HG03095 (cell line): ENCODE measurements at regions not wholly inside any gene's neighbourhood (a gene's known extent, or its start where the extent isn't known, plus 50 kb on each side); places are given as distances from the start of the nearest gene placed in this dataset.

Source experiments
- ATAC-seq: cut with Tn5 transposase; IDR thresholded peaks from one replicate; pipeline ENCODE4 v1.9.1; 2021; ENCODE audit warnings: moderate library complexity; ENCODE audit not compliant: unreplicated experiment

DNA sequence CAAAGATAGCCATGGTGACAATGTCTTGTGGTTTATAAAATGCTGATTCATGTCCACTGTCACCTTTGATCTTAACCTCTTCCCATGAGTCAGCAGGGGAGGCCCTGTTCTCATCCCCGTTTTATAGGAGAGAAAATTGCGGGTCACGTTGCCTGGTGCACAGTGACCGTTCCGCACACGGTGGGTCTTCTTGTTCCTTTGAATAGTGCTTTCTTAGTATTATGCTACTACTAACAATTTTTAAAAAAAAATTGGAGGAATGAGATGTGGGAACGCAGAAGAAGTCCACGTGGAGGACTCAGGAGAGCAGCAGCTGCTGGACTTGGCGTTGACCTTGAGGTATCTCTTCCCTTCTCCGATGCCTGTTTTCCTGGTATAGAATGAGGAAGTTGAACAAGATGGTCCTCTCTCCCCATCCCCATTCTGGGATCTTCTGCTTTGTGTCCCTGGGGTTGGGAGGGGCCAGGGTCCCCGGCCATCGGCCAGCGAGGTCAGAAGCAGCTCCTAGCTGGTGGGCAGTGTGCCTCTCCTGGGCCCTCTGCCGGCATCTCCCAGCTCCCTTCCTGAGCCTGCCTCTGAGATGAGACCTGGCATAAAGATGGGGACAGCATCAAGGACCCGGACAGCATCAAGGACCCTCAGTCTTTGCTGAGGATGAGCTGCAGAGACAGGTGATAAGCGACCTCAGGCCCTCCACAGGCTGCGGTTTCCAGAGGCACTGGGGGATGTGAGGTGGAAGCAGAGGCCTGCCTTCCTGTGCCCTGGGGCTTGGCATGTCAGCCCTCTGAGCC is 143.9 kb downstream of the C9orf50 start:
- ATAC-seq = no peak

DNA sequence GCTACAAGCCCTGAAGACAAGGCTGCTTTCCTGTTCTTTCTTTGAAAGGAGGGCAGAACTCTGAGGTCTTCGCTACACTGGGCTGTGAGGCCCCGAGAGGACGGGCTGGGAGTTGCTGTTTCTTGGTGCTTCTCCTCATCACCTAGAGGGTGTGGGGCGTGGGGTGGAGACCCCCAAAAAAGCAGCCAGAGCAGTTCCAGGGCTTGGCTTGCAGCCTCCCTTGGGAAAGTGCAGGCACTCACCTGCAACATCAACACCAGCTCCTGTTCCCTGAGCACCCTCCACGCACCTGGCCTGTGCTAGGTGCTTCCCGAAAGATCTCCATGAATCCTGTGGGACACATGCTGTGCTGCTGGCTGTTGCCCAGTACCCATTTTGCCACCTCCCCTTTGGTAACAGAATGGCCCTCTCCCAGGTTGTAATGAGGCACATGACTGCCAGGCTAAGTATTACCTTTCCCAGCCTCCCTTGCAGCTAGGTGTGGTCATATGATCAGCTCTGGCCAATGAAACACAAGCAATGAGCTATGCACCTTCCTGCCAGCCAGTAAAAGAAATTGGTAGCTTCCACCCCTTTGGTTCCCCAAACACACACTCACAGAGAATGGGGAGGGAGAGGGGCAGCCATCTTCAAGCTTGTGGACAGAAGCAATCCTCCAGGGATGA is 146.0 kb downstream of the C9orf50 start:
- ATAC-seq = no peak

DNA sequence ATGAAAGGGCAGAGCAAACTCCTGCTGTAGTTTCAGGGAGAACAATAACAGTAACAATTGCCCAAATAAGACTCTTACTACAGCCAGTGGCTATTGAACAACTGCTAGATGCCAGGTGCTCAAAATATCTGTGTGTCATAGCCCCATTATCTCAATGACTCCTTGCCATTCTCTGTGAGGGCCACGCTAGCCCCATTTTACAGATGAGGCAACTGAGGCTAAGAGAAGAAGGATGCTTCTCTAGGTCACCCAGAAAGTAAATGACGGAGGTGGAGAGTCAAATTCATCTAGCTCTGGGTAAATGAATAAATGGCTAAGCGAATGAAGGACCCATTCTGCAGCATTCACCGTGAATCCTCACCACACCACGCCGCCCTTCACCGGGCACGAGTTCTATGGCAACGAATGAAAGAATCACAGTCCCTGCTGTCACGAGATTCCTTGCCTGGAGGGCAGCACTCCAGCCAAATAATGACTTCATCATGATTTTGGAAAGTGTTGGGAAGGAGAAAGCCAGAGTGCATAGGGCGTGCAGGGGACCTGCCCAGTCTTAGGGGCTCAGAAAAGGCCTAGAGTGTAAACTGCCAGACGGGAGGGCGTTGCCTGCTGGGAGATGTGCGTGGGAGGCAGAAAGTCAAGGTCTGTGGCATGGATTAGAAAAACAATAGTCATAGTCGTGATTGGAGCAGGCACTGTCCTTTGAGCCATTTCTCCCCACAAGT is 147.2 kb downstream of the C9orf50 start:
- no peak for ATAC-seq

DNA sequence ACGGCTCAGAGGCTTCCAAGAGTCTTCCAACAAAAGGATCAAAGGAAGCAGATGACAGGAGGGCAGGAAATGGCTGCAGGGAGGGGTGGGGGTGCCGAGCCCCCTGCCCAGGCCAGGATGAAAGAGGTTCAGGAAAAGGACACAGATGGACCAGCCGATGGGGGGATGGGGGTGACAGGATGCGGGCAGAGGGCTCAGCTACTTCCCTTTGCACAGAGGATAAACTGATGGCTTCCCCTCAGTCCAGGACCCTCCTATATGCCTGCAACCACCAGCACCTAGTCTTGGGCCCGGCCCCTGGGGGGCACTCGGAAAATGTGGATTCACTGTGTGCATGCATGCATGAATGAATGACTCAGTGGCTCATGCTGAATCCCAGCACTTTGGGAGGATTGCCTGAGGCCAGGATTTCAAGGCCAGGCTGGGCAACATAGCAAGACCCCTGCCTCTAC is 148.2 kb downstream of the C9orf50 start:
- no peak for ATAC-seq

DNA sequence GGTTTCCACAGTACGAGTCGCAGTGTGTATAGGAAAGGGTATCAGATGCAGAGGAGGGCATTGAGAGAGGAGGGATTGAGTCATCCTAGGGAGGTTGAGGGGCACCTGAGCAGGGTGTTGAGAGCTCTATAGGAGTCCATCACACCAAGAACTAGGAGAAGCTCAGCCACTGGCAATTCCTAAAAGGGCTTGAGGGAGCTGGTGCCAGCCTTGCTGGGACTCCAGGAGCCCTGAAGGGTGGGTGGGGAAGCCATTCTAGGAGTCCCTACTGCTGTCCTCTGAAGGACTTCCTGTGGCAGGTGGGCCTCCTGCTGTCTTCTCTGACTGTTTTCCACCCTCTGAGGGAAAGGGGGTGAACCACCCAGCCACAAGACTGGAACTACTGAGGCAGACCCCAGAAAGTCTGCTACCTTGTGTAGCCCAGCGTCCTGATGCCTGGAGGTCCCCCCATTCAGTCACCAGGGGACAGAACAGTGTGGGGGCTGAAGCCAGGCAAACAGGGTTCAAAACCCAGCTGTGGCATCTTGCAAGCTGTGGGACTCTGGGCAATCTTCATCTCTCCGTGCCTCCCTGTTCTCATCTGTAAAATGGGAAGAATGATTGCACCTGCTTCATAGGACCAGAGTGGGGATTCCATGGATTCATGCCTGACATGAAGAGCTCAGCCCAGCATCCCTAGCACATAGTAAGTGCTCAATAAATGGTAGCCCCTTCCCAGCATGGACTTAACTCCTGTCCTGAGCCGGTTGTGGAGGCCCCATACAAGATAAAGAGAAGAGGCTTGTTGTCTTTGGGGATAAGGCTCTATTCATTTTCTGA is 149.5 kb downstream of the C9orf50 start:
- ATAC-seq = no peak

DNA sequence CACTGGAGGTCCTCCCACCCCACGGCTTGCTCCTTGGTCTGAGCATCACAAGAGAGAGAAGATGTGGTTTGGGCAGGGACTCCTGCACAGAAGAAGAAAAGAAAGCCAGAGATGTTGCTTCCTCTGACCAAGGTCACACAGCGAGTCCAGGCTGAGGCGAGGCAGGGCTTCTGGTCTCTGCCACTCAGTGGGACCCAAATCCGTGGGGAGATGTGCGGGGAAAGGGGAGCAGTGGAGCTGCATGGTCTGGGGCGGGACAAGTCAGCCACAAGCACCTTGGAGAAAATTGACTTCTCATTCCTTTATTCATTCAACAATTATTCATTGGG is 150.9 kb downstream of the C9orf50 start:
- no peak for ATAC-seq

DNA sequence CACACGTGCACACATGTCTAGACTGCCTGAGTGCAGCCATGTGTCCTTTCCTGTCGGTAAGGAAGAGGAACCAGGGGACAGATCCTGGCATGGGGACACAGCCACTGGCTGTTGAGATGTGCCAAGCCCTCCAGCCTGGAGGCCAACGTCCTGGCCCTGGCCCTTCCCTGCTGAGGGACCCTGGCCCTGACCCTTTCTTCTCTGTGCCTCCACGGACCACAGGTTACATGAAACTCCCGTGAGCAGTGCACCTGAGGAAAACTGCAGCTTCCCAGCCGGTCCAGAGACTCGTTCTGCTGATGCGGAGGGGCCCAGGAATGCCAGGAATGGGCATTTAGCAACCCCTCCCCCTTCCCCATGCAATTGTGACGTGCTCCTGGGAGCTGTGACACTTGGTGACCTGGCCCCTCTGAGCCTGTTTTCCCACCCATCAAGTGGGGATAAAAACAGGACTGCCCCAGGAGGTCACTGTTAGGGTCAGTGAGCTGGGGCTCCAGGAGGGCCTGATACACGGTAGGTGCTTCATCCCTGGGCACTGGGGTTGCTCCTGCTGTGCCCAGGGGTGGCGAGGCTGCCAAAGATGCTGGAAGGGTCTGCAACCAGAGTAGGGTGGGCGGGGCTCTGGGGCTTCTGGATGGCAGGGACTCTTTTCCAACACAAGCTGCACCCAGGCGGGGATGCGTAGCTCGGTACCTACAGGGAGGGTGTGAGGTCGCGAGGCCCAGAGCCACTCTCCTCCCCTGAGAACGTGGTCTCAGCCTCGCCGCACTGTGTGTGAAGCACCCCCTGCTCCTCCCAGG is 151.5 kb downstream of the C9orf50 start:
- no peak for ATAC-seq

DNA sequence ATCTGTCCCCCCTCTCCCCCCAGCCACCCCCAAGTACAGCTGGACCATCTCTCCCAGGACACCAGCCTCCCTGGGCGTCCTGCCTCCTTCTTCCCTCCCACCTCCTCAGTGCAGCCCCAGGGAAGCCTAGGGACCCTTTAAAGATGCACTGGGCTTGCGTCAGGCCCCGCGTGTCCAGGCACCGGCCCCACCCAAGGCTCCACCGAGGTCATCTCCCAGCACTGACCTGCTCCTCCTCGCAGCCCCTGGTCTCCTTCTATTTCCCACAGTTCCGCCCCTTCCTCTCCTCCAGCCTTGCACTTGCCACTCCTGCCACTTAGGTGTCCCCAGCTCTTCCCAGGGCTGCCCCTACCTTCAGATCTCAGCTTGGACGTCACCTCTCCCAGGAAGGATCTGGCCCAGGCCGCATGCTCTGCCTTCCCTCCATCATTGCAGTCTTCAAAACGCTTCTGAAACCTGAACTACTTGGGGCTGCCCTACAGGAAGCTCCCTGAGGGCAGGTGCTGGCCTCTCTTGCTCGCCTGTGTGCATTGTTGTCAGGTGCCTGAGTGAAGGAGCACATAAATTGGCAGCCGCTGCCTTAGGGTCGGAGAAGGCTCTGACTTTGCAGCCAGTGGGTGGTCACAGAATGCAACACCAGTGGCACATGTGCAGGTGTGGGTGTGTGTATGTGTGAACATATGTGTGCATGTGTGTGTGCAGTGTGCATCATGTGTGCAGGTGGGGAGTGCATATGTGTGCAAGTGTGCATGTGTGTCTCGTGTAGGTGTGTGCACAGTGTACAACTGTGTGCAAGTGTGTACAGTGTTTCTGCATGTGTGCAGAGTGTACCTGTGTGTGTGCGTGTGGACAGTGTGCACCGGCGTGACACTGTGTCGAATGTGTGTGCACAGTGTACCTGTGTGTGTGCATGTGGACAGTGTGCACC is 152.9 kb downstream of the C9orf50 start:
- ATAC-seq = no peak

DNA sequence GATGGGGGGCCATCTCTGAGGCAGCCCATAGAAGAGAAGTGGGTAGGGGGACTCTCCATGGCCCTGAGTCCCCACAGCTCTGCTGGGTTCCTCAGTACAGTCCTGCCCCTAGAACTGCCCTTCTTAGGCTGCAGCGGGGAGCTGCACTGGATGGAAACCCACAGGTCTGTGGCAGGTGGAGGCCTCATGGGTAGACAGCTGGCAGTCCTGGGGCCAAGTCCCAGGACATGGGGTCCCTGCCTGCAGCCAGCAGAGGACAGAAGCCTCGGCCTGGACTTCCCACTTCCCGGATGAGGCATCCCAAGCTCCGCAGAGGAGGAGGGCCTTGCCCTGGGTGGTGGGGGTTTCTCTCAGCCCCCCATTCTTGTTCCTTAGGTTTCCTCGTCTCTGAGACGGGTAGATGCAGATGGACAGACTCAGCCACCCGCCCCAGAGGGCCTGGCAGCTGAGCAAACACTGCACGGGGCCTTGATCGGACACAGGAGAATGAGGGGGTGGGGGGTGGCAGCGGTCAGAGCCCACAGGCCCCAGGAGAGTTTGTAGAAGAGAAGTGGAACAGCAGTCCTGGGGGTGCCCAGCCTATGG is 153.8 kb downstream of the C9orf50 start:
- no peak for ATAC-seq

DNA sequence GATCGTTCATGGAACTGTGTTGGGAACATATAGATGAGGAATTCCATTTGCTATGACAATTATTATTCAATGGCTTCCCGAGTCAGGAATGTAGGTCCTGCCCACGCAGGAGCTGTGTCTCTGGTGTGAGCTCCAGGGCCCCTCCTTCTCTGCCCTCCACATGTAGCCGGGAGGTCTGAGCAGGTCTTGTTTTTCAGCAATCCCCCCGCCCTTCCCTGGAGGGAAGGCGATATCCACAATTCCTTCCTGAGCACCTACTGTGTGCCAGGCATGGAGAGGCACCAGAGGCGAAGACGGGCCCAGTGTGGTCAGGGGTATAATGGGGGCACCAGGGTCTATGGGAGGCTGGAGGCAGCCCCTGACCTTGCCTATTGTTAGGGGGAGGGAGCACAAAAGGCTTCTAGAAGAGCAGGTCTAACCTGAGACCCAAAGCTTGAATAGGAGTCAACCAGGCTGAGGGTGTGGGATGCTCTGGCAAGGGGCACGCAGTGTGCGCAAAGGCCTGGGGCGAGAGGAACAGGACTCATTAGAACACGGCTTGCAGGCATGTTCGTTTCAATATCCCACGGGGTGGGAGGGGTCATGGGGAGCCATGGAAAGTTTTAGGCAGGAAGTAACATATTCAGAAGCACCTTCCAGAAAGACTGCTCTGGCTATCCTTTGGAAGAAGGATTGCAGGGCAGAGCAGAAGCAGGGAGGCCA is 154.9 kb downstream of the C9orf50 start:
- no peak for ATAC-seq

DNA sequence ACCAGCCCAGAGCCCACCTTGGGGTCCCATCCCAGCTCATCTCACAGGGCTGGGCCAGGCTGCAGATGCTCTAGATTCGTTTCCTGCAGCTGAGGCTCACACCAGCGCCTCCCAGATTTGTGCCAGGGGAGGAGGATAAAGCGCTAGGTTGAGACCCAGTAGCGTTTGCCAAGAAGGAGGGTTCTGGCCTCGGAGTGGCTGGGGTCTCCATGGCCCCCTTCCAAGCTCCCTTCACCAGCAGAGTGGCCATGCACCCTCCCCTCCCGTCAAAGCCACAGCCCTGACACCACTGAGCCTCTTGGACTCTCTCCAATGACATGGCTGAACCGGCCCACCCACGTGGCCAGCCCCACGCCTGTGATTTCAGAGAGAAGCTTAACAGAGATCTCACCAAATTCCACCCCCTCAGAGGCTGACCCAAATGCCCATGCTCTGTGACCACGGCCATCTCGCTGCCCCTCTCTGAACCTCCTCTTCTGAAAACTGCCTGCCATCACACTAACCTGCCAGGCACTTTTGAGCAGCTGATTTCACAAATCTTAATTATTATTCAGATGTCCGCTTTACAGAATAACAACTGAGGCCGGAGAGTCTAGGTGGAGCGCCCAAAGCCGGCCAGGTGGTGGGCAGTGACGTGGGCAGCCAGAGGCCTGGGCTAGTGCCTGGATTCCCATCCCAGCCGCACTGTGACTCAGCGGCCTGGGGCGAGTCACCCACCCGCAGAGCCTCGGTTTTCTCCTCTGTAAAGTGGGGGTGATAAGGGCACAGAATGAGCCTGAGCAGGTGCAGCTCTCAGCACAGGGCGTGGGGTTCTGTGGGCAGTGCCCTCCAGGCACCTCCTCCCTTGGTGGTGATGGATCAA is 155.7 kb downstream of the C9orf50 start:
- no peak for ATAC-seq

DNA sequence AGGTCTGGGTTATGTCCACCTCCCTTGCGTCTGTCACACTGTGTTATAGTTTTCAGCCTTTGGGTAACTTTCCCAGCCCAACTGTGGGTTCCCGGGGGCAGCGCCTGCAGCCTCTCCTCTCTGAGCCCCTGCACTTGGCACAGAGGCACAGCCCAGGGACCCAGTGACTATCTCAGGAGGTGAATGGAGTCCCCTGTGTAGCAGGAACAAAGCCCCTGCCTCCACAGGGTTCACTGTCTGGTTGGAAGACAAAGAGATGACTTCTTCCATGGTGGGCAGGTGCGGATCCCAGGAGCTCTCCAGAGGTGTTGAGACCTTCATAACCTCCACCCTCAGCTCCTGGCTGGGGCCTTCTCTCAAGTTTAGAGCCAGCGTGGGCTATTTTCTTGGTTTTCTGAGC is 156.9 kb downstream of the C9orf50 start:
- ATAC-seq = no peak

DNA sequence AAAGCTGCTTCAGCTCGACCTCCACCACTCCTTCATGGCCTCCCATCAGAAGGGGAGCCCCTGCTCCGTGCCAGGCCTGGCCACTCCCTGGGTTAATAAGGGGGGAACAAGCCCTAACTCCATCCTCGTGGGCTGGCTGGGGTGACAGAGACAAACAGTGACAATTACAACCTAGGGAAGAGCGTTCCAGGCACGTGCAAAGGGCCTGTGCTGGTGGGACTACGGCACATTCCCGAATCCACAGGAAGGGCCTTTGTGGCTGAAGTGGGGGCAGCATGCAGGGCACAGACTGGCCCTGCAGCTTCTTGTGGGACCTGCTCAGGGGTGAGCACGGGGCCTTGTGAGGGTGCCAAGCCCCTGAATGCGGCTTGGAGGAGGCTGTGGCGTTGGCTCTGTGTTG is 157.4 kb downstream of the C9orf50 start:
- no peak for ATAC-seq

DNA sequence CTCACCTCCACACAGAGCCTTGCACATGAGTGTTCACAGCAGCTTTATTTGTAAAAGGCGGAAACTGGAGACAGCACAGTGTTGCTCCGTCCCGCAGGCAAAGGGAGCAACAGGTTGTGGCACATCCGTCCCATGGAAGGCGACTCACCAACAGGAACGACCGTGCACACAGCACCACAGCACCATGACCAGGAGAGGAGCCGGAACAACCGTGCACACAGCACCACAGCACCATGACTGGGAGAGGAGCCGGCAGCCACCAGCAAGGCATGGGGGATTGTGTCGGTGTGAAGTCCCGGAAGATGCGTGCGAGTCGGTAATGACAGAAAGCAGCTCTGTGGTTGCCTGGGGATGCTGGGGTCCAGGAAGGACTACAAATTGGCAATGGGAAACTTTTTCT is 158.5 kb downstream of the C9orf50 start:
- ATAC-seq = no peak

DNA sequence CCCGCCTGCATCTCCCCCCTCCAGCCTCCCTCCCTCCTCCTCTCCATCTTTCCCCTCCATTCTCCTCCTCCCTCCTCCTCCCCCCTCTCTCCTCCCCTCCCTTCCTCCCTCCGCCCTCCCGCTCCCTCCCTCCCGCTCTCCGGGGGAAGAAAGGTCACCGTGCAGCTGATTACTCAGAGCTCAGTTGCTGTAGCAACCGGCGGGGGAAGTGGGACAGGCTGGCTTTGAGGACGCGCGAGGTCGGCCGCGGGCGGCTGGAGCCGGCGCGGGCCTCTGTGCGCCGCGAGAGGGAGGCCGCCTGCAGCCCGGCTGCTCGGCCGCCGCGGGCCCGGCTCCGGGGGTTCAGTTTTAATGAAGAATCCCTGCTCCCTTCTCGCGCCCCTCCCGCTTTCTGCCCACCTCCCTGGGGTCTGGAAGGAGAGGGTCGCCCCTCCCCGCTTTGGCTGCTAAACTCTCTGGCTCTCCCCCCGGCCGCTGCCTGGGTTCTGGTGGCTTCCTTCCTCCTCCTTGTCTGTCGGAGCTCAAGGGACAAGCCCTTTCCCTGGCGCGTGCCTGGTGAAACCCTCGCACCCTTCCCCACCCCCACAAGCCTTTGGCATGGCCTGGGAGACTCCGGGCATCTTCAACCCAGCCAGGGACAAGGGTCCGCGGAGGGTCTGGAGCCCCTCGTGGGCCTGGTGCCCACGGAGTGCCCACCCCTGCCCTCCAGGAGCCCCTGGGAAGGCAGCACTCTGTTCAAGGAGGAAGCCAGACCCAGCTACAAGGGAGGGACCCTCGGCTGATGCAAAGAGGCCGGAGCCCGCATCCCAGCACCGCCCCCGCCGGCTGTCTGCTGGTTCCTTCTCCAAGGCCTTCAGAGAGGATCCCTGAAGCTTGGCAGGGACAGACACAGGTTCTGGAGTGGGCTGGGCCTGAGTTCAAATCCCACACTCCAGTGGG is 160.3 kb downstream of the C9orf50 start:
- ATAC-seq = peak; percentile 49
